K562 (cell line): ENCODE measurements at regions not wholly inside any gene's neighbourhood (a gene's known extent, or its start where the extent isn't known, plus 50 kb on each side); places are given as distances from the start of the nearest gene placed in this dataset.

Experiments
- CBX5 ChIP-seq: IDR thresholded peaks from 2 replicates; pipeline ENCODE4 v1.6.1; 2014; ENCODE audit warnings: low read depth, borderline replicate concordance
- CREB1 ChIP-seq, 2 experiments: sonication (generic) in 1 of 2; formaldehyde crosslinking in 1 of 2; IDR thresholded peaks; 2 replicates each; pipeline versions ENCODE4 v1.6.1 to v1.8.0; 2012 to 2022; ENCODE audit warnings: inconsistent platforms in 1 of 2, mild to moderate bottlenecking in 1 of 2, missing genetic modification reagents in 1 of 2, moderate library complexity in 1 of 2
- CTCF ChIP-seq, 3 experiments: IDR thresholded peaks in 2 of 3; conservative IDR thresholded peaks in 1 of 3; 2 replicates each; pipeline ENCODE4 v1.5.1; 2011 to 2012; ENCODE audit warnings: low read length in 3 of 3, mild to moderate bottlenecking in 3 of 3, control low read depth in 2 of 3, improper control_type of control experiment in 1 of 3, inconsistent platforms in 1 of 3, low read depth in 1 of 3, mixed read lengths in 1 of 3, moderate library complexity in 1 of 3; ENCODE audit not compliant: insufficient read depth in 2 of 3
- E2F8 ChIP-seq: fragments of 450-650 bp; IDR thresholded peaks from 2 replicates; pipeline ENCODE4 v1.7.1; 2018; ENCODE audit warnings: mild to moderate bottlenecking, low read depth; ENCODE audit not compliant: partially characterized antibody
- NR2F6 ChIP-seq: fragments of 450-650 bp; formaldehyde crosslinking; IDR thresholded peaks from 2 replicates; pipeline ENCODE4 v1.4.0; 2020; ENCODE audit warnings: mild to moderate bottlenecking
- NR3C1 ChIP-seq: sonication (generic); formaldehyde crosslinking; IDR thresholded peaks from 2 replicates; pipeline ENCODE4 v1.8.1; 2022; ENCODE audit warnings: missing genetic modification reagents
- POLR2A ChIP-seq: fragments of 450-650 bp; conservative IDR thresholded peaks from 2 replicates; pipeline ENCODE4 v1.6.1; 2016
- RBM25 ChIP-seq: fragments of 200-400 bp; formaldehyde crosslinking; IDR thresholded peaks from 2 replicates; pipeline ENCODE4 v1.6.1; 2018; ENCODE audit warnings: low read length, low read depth, moderate library complexity; ENCODE audit not compliant: severe bottlenecking
- TCF7L2 ChIP-seq: fragments of 150-350 bp; IDR thresholded peaks from 2 replicates; pipeline ENCODE4 v1.6.1; 2016; ENCODE audit warnings: low read depth, mild to moderate bottlenecking, low read length, moderate library complexity
- YY1 ChIP-seq, 3 experiments: IDR thresholded peaks; 2 replicates each; pipeline ENCODE4 v1.6.1; 2011; ENCODE audit warnings: low read length in 2 of 3, mild to moderate bottlenecking in 2 of 3, moderate library complexity in 2 of 3, borderline replicate concordance in 1 of 3, control low read depth in 1 of 3, low read depth in 1 of 3; ENCODE audit not compliant: insufficient read depth in 3 of 3, insufficient replicate concordance in 2 of 3, control insufficient read depth in 1 of 3, insufficient read length in 1 of 3; ENCODE audit errors: extremely low read depth in 1 of 3
- ZNF444 ChIP-seq: fragments of 250-450 bp; sonication (Bioruptor Pico); IDR thresholded peaks from 2 replicates; pipeline ENCODE4 v1.4.0; 2020; ENCODE audit warnings: mild to moderate bottlenecking, moderate library complexity

- TF ChIP-seq CREB1 (IDR thresholded peaks at IDR 0.05) (no peak), CREB1 (CRISPR knock-in tag; IDR thresholded peaks at IDR 0.05) (no peak), POLR2A (no peak), CTCF (IDR thresholded peaks at IDR 0.05 in 2 of 3, conservative IDR thresholded peaks at IDR 0.05 in 1 of 3; ENCODE audit: insufficient read depth in 2 of 3, low read depth in 1 of 3, low read length in 3 of 3) (no peak), NR2F6 (CRISPR knock-in tag) (no peak), E2F8 (no peak), ZNF444 (CRISPR knock-in tag) (no peak), CBX5 (no peak), YY1 (IDR thresholded peaks at IDR 0.05; ENCODE audit: borderline replicate concordance in 1 of 3, control insufficient read depth in 1 of 3, extremely low read depth in 1 of 3, insufficient read depth in 3 of 3, insufficient read length in 1 of 3, insufficient replicate concordance in 2 of 3, low read depth in 1 of 3, low read length in 2 of 3) (no peak), NR3C1 (no peak), TCF7L2 (no peak), RBM25 (no peak)
Observed at GRCh38 chr13:47826471-47826870, 174.6 kb downstream of the SUCLA2 start.
